IPS-20b (cell line): ENCODE measurements at regions not wholly inside any gene's neighbourhood (a gene's known extent, or its start where the extent isn't known, plus 50 kb on each side); places are given as distances from the start of the nearest gene placed in this dataset.
A peak's percentile ranks its signal among the peaks of the same experiment; 100 is the strongest.
"Not testable (repeated sequence)": the region's sequence is repeated elsewhere in the genome, so short reads cannot be mapped to it uniquely, and the experiment has no call there.

Experiments used
- H3K27ac ChIP-seq: one replicate; pipeline ENCODE4 v1.5.1; 2013; ENCODE audit warnings: low read length
- H3K27me3 ChIP-seq: 2 replicates; pipeline ENCODE4 v1.6.1; 2013; ENCODE audit warnings: mild to moderate bottlenecking, low read length, inconsistent platforms; ENCODE audit not compliant: insufficient read depth
- H3K36me3 ChIP-seq: 2 replicates; pipeline ENCODE4 v1.6.1; 2013; ENCODE audit warnings: low read depth, mild to moderate bottlenecking, inconsistent platforms, low read length, moderate library complexity; ENCODE audit not compliant: insufficient read depth
- H3K4me1 ChIP-seq: 2 replicates; pipeline ENCODE4 v1.6.1; 2013; ENCODE audit warnings: mild to moderate bottlenecking, control low read depth, inconsistent platforms, low read length, moderate library complexity; ENCODE audit not compliant: insufficient read depth
- H3K4me3 ChIP-seq: 2 replicates; pipeline ENCODE4 v1.5.1; 2013; ENCODE audit warnings: mild to moderate bottlenecking, low read length, inconsistent platforms
- H3K9ac ChIP-seq: 2 replicates; pipeline ENCODE4 v1.6.1; 2013; ENCODE audit warnings: low read depth, mild to moderate bottlenecking, inconsistent platforms, low read length, moderate library complexity
- H3K9me3 ChIP-seq: 2 replicates; pipeline ENCODE4 v1.6.1; 2013; ENCODE audit warnings: mild to moderate bottlenecking, low read depth, low read length, inconsistent platforms; ENCODE audit not compliant: insufficient read depth

DNA sequence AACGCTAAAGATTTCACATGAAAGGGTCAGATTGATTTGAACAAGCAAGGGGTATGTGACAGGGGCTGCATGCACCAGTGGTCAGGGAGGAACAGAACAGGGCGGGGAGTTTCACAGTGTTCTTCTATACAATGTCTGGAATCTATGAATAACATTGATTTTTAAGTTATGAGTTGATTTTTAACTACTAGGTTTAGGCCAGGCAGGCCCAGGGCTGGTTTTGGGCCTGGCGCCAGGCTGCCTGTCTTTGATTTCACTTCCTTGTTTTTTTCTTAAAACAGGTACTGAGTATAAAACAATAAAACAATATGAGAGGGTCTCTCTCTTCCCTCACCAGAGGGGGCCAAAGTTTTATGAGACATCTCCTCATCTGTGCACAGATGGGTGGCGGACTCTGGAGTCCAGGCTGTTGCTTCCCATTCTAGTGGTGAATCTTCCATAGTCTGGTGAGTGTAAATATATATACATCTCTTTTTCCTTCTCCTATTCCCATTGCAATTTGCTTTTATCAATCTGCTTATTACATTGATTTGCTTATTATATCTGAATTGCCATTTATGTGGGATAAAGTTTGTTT is 133.2 kb downstream of the ZNF737 start:
- not testable (repeated sequence) for H3K36me3 ChIP-seq, H3K9me3 ChIP-seq, H3K9ac ChIP-seq, H3K27ac ChIP-seq, H3K4me1 ChIP-seq, H3K4me3 ChIP-seq, H3K27me3 ChIP-seq

DNA sequence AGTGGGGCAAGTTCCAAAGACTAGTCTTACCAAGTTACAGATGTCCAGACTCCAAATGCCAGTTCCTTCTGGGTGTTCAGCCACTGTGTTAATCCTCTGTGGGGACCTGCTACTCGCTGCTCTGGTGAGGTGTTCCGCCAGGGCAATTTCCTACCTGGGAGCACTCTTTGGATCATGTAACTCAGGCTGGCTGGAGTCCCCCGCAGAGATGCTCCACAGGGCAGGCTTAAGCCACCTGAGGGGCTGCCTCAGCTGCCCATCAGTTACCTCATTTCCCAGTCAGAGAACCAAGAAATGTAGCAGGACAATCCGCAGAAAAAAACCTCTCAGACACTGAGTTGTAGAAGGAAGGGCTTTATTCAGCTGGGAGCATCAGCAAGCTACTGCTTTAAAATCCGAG is 133.8 kb downstream of the ZNF737 start:
- Histone ChIP-seq H3K9me3 (peaks cover 3% of the 10 kb centered on the region; the same call in 1 of the 2 replicates), H3K4me3 (no peak overlapping the region), H3K27me3 (no peaks in the 10 kb centered on the region), H3K9ac (no peak overlapping the region), H3K36me3 (no peaks in the 10 kb centered on the region), H3K4me1 (peaks cover 5% of the 10 kb centered on the region; the same call in 1 of the 2 replicates), H3K27ac (no peak overlapping the region)

- H3K4me3 ChIP-seq: peak overlapping the region; percentile 99
- peak overlapping the region; percentile 100 for H3K9ac ChIP-seq
- peak overlapping the region; percentile 98 for H3K27ac ChIP-seq
- peaks cover 42% of the 10 kb centered on the region; the same call in 1 of the 2 replicates for H3K36me3 ChIP-seq
- H3K9me3 ChIP-seq: no peaks in the 10 kb centered on the region; the same call in 1 of the 2 replicates
- peaks cover 6% of the 10 kb centered on the region; the same call in 1 of the 2 replicates for H3K4me1 ChIP-seq
- H3K27me3 ChIP-seq: no peaks in the 10 kb centered on the region
These were observed 142.0 kb downstream of the ZNF737 start for GRCh38 chr19:20423381-20424197.

DNA sequence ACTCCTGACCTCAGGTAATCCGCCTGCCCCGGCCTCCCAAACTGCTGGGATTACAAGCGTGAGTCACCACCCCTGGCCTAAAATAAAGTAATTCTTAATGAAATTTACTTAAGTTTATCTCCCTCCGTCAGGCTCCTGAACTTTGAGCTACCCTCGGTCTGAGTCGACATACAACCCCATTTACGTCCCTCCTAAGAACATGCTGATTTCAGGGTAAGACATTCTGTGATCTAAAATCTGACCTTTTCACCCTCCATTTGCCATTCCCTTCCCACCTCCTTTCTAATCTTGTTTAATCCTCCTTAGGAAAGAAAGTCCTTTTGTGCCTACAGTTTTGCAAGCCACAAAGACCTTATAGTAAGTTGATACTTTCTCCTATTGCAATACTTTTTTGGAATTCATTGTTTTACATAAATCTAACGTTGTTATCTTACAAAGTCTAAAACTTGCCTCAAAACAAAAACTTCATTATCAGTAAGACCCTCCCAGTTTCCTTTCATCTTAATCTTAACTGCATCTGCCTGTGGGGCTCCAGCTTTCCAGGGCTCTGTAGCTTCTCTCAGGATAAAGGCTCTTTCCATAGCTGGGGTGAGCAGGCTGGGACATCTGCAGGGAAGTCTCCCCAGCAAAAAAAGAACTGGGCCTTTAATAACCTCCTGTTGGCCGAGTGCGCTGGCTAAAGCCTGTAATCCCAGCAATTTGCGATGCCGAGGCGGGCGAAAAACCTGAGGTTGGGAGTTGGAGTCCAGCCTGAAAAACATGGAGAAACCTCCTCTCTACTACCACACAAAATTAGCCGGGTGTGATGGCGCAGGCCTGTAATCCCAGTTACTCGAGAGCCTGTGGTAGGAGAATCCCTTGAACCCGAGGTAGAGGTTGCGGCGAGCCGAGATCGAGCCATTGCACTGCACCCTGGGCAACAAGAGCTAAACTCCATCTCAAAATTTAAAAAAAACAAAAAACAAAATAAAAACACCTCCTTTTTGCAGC is 143.1 kb downstream of the ZNF737 start:
- Histone ChIP-seq H3K36me3 (peaks cover 51% of the 10 kb centered on the region; the same call in 1 of the 2 replicates), H3K4me1 (peaks cover 6% of the 10 kb centered on the region; the same call in 1 of the 2 replicates), H3K27ac (no peak overlapping the region), H3K9me3 (no peaks in the 10 kb centered on the region; the same call in 1 of the 2 replicates), H3K27me3 (no peaks in the 10 kb centered on the region), H3K4me3 (peak overlapping the region; percentile 99), H3K9ac (peak overlapping the region; percentile 100)

DNA sequence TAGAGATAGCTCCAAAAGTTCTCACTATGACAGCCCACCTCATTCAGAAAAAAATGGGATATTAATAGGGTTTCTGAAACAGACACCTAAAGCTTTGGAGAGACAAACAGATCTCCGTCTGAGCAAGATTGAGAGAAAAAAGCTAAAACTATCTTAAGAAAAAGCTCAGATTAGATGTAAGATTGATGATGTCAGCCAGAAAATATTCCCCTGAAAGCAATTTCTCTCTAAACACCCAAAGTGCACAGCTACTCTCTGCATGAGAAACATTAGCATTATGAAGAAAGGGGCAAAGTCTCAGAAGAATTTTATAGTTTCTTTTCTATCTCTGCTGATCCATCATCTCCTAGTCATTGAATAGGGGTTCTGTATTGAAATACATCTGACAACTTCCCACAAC is 148.9 kb downstream of the ZNF737 start:
- H3K36me3 ChIP-seq: peaks cover 88% of the 10 kb centered on the region; the same call in 1 of the 2 replicates
- H3K4me1 ChIP-seq: no peaks in the 10 kb centered on the region; the same call in 1 of the 2 replicates
- H3K27ac ChIP-seq: no peak overlapping the region
- H3K9ac ChIP-seq: no peak overlapping the region
- no peaks in the 10 kb centered on the region; the same call in 1 of the 2 replicates for H3K9me3 ChIP-seq
- H3K4me3 ChIP-seq: no peak overlapping the region
- no peaks in the 10 kb centered on the region for H3K27me3 ChIP-seq

DNA sequence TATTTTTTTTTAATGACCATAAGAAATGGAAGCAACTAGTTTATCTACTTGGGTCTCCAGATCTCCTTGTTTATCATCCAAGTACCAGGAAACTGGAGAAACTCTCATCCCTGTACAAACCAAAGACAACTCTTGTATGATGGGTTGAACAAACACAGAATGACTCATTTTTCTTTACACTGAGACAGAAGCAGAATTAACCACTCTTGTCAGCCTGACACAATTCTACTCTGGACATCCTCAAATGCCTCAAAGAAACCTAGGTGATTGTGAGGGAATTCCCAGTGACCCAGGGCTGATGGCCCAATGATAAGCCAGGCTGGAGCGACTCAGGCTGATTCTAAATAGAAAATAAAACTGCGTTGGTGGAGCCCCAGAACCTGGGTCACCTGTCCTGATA is 151.5 kb downstream of the ZNF737 start:
- Histone ChIP-seq H3K9ac (no peak overlapping the region), H3K9me3 (no peaks in the 10 kb centered on the region), H3K27ac (no peak overlapping the region), H3K27me3 (no peaks in the 10 kb centered on the region), H3K36me3 (peaks cover 82% of the 10 kb centered on the region; the same call in 1 of the 2 replicates), H3K4me3 (no peak overlapping the region), H3K4me1 (no peaks in the 10 kb centered on the region; the same call in 1 of the 2 replicates)

GRCh38 chr19:20413705-20414104 is 151.9 kb downstream of the ZNF737 start:
- Histone ChIP-seq H3K36me3 (peaks cover 86% of the 10 kb centered on the region; the same call in 1 of the 2 replicates), H3K9me3 (no peaks in the 10 kb centered on the region), H3K4me3 (no peak overlapping the region), H3K9ac (no peak overlapping the region), H3K27ac (no peak overlapping the region), H3K4me1 (no peaks in the 10 kb centered on the region; the same call in 1 of the 2 replicates), H3K27me3 (no peaks in the 10 kb centered on the region)

- Histone ChIP-seq H3K4me1 (no peaks in the 10 kb centered on the region; the same call in 1 of the 2 replicates), H3K27me3 (no peaks in the 10 kb centered on the region), H3K36me3 (peaks cover 87% of the 10 kb centered on the region; the same call in 1 of the 2 replicates), H3K9ac (no peak overlapping the region), H3K27ac (no peak overlapping the region), H3K9me3 (peaks cover 4% of the 10 kb centered on the region; the same call in 1 of the 2 replicates), H3K4me3 (no peak overlapping the region)
These were observed 152.7 kb downstream of the ZNF737 start for GRCh38 chr19:20412846-20413245.

DNA sequence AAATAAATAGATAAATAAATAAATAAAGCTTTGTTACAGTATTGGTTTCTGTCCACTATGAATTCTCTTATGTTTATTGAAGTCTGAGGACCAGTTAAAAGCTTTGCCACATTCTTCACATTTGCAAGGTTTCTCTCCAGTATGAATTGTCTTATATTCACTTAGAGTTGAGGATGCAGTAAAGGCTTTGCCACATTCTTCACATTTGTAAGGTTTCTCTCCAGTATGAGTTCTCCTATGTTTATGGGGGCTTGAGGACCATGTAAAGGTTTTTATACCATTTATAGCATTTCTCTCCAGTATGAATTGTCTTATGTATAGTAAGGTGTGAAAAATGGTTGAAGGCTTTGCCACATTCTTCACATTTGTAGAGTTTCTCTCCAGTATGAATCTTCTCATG is 168.3 kb downstream of the ZNF737 start:
- Histone ChIP-seq H3K9ac (no peak overlapping the region), H3K4me1 (no peaks in the 10 kb centered on the region), H3K9me3 (peaks cover 86% of the 10 kb centered on the region), H3K4me3 (no peak overlapping the region), H3K27me3 (no peaks in the 10 kb centered on the region), H3K27ac (no peak overlapping the region), H3K36me3 (peaks cover 48% of the 10 kb centered on the region)

- Histone ChIP-seq H3K36me3 (peaks cover 3% of the 10 kb centered on the region; the same call in 1 of the 2 replicates), H3K4me1 (no peaks in the 10 kb centered on the region), H3K27ac (no peak overlapping the region), H3K9me3 (peaks cover 10% of the 10 kb centered on the region; the same call in 1 of the 2 replicates), H3K27me3 (no peaks in the 10 kb centered on the region), H3K4me3 (no peak overlapping the region), H3K9ac (no peak overlapping the region)
These were observed 176.8 kb downstream of the ZNF737 start for GRCh38 chr19:20388706-20389225.

- Histone ChIP-seq H3K36me3 (no peaks in the 10 kb centered on the region; the same call in 1 of the 2 replicates), H3K9me3 (no peaks in the 10 kb centered on the region), H3K9ac (no peak overlapping the region), H3K4me3 (no peak overlapping the region), H3K4me1 (no peaks in the 10 kb centered on the region), H3K27me3 (no peaks in the 10 kb centered on the region), H3K27ac (no peak overlapping the region)
These were observed 180.5 kb downstream of the ZNF737 start for GRCh38 chr19:20385061-20385460.
